ENCODE measurements at regions not wholly inside any gene's neighbourhood (a gene's known extent, or its start where the extent isn't known, plus 50 kb on each side); places are given as distances from the start of the nearest gene placed in this dataset.
"Not testable (repeated sequence)": the region's sequence is repeated elsewhere in the genome, so short reads cannot be mapped to it uniquely, and the experiment has no call there.

GRCh38 chr22:15922666-15923065, 232.8 kb downstream of the POTEH start:
- peaks cover 16 to 28% of the 10 kb centered on the region in 2 experiments for H3K9me3 Mint-ChIP-seq
- H3K79me1 ChIP-seq (ENCODE audit: insufficient read depth, low read depth, low read length, poor library complexity, severe bottlenecking); H3K79me2 ChIP-seq (ENCODE audit: insufficient read depth, low read length); H3K4me1 ChIP-seq (ENCODE audit: insufficient read depth, low read length); H2BK12ac ChIP-seq (ENCODE audit: insufficient read length, low read depth, low read length); H3K4me2 ChIP-seq (ENCODE audit: insufficient read depth, insufficient read length, low read length); H2BK120ac ChIP-seq (ENCODE audit: low read depth, low read length, poor library complexity, severe bottlenecking); H3K27me3 ChIP-seq (ENCODE audit: insufficient read depth, low read length); H3K27ac ChIP-seq (ENCODE audit: insufficient read length, low read depth, low read length); H4K91ac ChIP-seq (ENCODE audit: insufficient read length, low read depth, low read length); H3K23me2 ChIP-seq (ENCODE audit: insufficient read length, low read depth, low read length, poor library complexity, severe bottlenecking); H2BK15ac ChIP-seq (ENCODE audit: low read depth, low read length); H3T11ph ChIP-seq (ENCODE audit: low read length); H2BK20ac ChIP-seq (ENCODE audit: low read depth, low read length, poor library complexity, severe bottlenecking); H3K18ac ChIP-seq (ENCODE audit: insufficient read length, low read depth, low read length); H3K4ac ChIP-seq (ENCODE audit: low read depth, low read length); H3K4me3 Mint-ChIP-seq; H2AK5ac ChIP-seq (ENCODE audit: insufficient read length, low read length); H3K56ac ChIP-seq (ENCODE audit: insufficient read length, low read depth, low read length); H3K27me3 Mint-ChIP-seq (ENCODE audit: low read depth); H4K8ac ChIP-seq (replicated peaks; ENCODE audit: insufficient read length, low read depth, low read length); H2AFZ ChIP-seq (ENCODE audit: low read length); H3K9me3 ChIP-seq (ENCODE audit: control insufficient read depth, low read depth, low read length); H3K9ac ChIP-seq (ENCODE audit: extremely low read depth, insufficient read length, low read length); H3K27ac Mint-ChIP-seq; H3K4me1 Mint-ChIP-seq; H4K5ac ChIP-seq (ENCODE audit: insufficient read length, low read depth, low read length); H4K20me1 ChIP-seq (ENCODE audit: control insufficient read depth, insufficient read depth, insufficient read length); H3K14ac ChIP-seq (ENCODE audit: insufficient read depth, low read length); H3K23ac ChIP-seq (ENCODE audit: insufficient read length, low read depth, low read length); H3K36me3 Mint-ChIP-seq (ENCODE audit: insufficient read depth in 1 of 3, low read depth in 3 of 3); DNase-seq; H2BK5ac ChIP-seq (ENCODE audit: insufficient read length, low read length): not testable (repeated sequence)
- no CpG with 5 or more reads among the region's 5 CpGs for WGBS (ENCODE audit: extremely low coverage, insufficient read length, low lambda C conversion rate)

GRCh38 chr22:15924820-15925219, 235.0 kb downstream of the POTEH start:
- not testable (repeated sequence) for H3K27ac ChIP-seq (ENCODE audit: insufficient read length, low read depth, low read length); H3K36me3 Mint-ChIP-seq (ENCODE audit: insufficient read depth in 1 of 3, low read depth in 3 of 3); H3K14ac ChIP-seq (ENCODE audit: insufficient read depth, low read length); H3K23me2 ChIP-seq (ENCODE audit: insufficient read length, low read depth, low read length, poor library complexity, severe bottlenecking); H2BK12ac ChIP-seq (ENCODE audit: insufficient read length, low read depth, low read length); H3K4me1 ChIP-seq (ENCODE audit: insufficient read depth, low read length); H2BK15ac ChIP-seq (ENCODE audit: low read depth, low read length); H4K5ac ChIP-seq (ENCODE audit: insufficient read length, low read depth, low read length); H3K4me1 Mint-ChIP-seq; H3K9ac ChIP-seq (ENCODE audit: extremely low read depth, insufficient read length, low read length); H3K79me2 ChIP-seq (ENCODE audit: insufficient read depth, low read length); H3K4me2 ChIP-seq (ENCODE audit: insufficient read depth, insufficient read length, low read length); H2AFZ ChIP-seq (ENCODE audit: low read length); H3K23ac ChIP-seq (ENCODE audit: insufficient read length, low read depth, low read length); H2BK5ac ChIP-seq (ENCODE audit: insufficient read length, low read length); H3K4me3 Mint-ChIP-seq; H3K79me1 ChIP-seq (ENCODE audit: insufficient read depth, low read depth, low read length, poor library complexity, severe bottlenecking); H3K18ac ChIP-seq (ENCODE audit: insufficient read length, low read depth, low read length); H4K8ac ChIP-seq (replicated peaks; ENCODE audit: insufficient read length, low read depth, low read length); H3K56ac ChIP-seq (ENCODE audit: insufficient read length, low read depth, low read length); H4K20me1 ChIP-seq (ENCODE audit: control insufficient read depth, insufficient read depth, insufficient read length); H2BK20ac ChIP-seq (ENCODE audit: low read depth, low read length, poor library complexity, severe bottlenecking); H4K91ac ChIP-seq (ENCODE audit: insufficient read length, low read depth, low read length); H2BK120ac ChIP-seq (ENCODE audit: low read depth, low read length, poor library complexity, severe bottlenecking); H3T11ph ChIP-seq (ENCODE audit: low read length); H3K27me3 ChIP-seq (ENCODE audit: insufficient read depth, low read length); DNase-seq; H3K27ac Mint-ChIP-seq; H3K27me3 Mint-ChIP-seq (ENCODE audit: low read depth); H3K4ac ChIP-seq (ENCODE audit: low read depth, low read length); H3K9me3 ChIP-seq (ENCODE audit: control insufficient read depth, low read depth, low read length); H2AK5ac ChIP-seq (ENCODE audit: insufficient read length, low read length)
- H3K9me3 Mint-ChIP-seq: peaks cover 21 to 31% of the 10 kb centered on the region in 2 experiments
- WGBS (ENCODE audit: extremely low coverage, insufficient read length, low lambda C conversion rate): no CpG with 5 or more reads among the region's 2 CpGs

Measured in H9 (cell line).